HepG2 (cell line): ENCODE measurements at regions not wholly inside any gene's neighbourhood (a gene's known extent, or its start where the extent isn't known, plus 50 kb on each side); places are given as distances from the start of the nearest gene placed in this dataset.
A peak's percentile ranks its signal among the peaks of the same experiment; 100 is the strongest.

Experiments
- ATAC-seq: fragments of 200-7000 bp; cut with Tn5 transposase; 3 replicates; pipeline ENCODE4 v1.9.1; 2020; ENCODE audit warnings: mild to moderate bottlenecking, moderate library complexity
- BruUV-seq: library from RNA; stranded (reverse); fragments of 400-500 nt; replicated peaks from 2 replicates; lab custom pipeline; 2021; lab: Mats Ljungman, UMichigan
- CTCF ChIA-PET: fragments of 300-600 bp; formaldehyde crosslinking; extraction: SDS; loops from one replicate; lab custom pipeline; 2021; ENCODE audit warnings: low total read pairs, inconsistent platforms, low intra/inter-chr PET ratio; lab: Yijun Ruan, JAX
- POLR2A ChIA-PET: fragments of 350-600 bp; sonication (Branson Sonifier 250); formaldehyde crosslinking; loops from one replicate; lab custom pipeline; 2020; ENCODE audit warnings: antibody characterized with exemption, inconsistent platforms; lab: Yijun Ruan, JAX
- DNase-seq: peaks from one replicate; pipeline ENCODE4 v3.0.0-alpha.2; 2015; ENCODE audit warnings: low spot score
- FAIRE-seq: peaks from 3 replicates; lab custom pipeline; 2011; peaks lifted over from hg19 to GRCh38; lab: Jason Lieb, UNC
- H2AFZ ChIP-seq: one replicate; pipeline ENCODE4 v1.6.1; 2011; ENCODE audit warnings: low read length, inconsistent platforms
- H3K27ac ChIP-seq: fragments of 300-600 bp; 3 replicates; pipeline ENCODE4 v1.8.0; 2011; ENCODE audit warnings: mixed run types, mild to moderate bottlenecking, mixed read lengths, low read length, inconsistent platforms; ENCODE audit not compliant: insufficient read depth; ENCODE audit errors: extremely low read length
- H3K27me3 ChIP-seq, 2 experiments: fragments of 200-600 bp in 1 of 2; 2 replicates in 1 of 2; 3 replicates in 1 of 2; pipeline versions ENCODE4 v1.6.0 to v1.8.0; 2011; ENCODE audit warnings: low read length in 2 of 2, mild to moderate bottlenecking in 2 of 2, moderate library complexity in 2 of 2, inconsistent platforms in 1 of 2; ENCODE audit not compliant: insufficient read depth in 2 of 2, control insufficient read depth in 1 of 2
- H3K36me3 ChIP-seq, 2 experiments: fragments of 200-600 bp in 1 of 2; replicated peaks in 1 of 2; 2 replicates in 1 of 2; 3 replicates in 1 of 2; pipeline versions ENCODE4 v1.5.1 to v1.8.0; 2011; ENCODE audit warnings: low read length in 2 of 2, inconsistent platforms in 1 of 2; ENCODE audit not compliant: insufficient read depth in 2 of 2, control insufficient read depth in 1 of 2
- H3K4me1 ChIP-seq: 2 replicates; pipeline ENCODE4 v1.5.1; 2012; ENCODE audit warnings: low read length, inconsistent platforms; ENCODE audit not compliant: insufficient read depth
- H3K4me2 ChIP-seq: 2 replicates; pipeline ENCODE4 v1.6.0; 2011; ENCODE audit warnings: low read depth, low read length, inconsistent platforms
- H3K4me3 ChIP-seq, 3 experiments: fragments of 200-600 bp in 1 of 3; sonication (generic), shearing (Covaris generic) in 1 of 3; replicated peaks in 1 of 3; 2 replicates each; pipeline ENCODE4 v1.5.1; 2011 to 2016; ENCODE audit warnings: low read length in 3 of 3, inconsistent platforms in 2 of 3, low read depth in 2 of 3, mild to moderate bottlenecking in 2 of 3, control low read depth in 1 of 3, mixed read lengths in 1 of 3; ENCODE audit not compliant: insufficient read depth in 1 of 3
- H3K79me2 ChIP-seq: one replicate; pipeline ENCODE4 v1.6.1; 2011; ENCODE audit warnings: low read length, inconsistent platforms; ENCODE audit not compliant: insufficient read depth
- H3K9ac ChIP-seq: 2 replicates; pipeline ENCODE4 v1.6.0; 2011; ENCODE audit warnings: mild to moderate bottlenecking, low read depth, low read length, inconsistent platforms; ENCODE audit not compliant: insufficient read depth
- H3K9me3 ChIP-seq: 2 replicates; pipeline ENCODE4 v1.5.1; 2012; ENCODE audit warnings: mild to moderate bottlenecking, low read length
- H4K20me1 ChIP-seq: 2 replicates; pipeline ENCODE4 v1.6.0; 2011; ENCODE audit warnings: inconsistent platforms, mild to moderate bottlenecking, low read length, moderate library complexity; ENCODE audit not compliant: insufficient read depth
- ATF1 ChIP-seq: IDR thresholded peaks from 2 replicates; pipeline ENCODE4 v1.6.1; 2016; ENCODE audit warnings: mild to moderate bottlenecking, control low read depth
- PBX3 ChIP-seq: sonication (generic); formaldehyde crosslinking; IDR thresholded peaks from 2 replicates; pipeline ENCODE4 v1.8.1; 2023; ENCODE audit warnings: missing genetic modification reagents, inconsistent platforms, borderline replicate concordance
- WGBS: methylation state at CpG from one replicate; pipeline ENCODE4 v1.1.6; 2017; ENCODE audit warnings: low lambda C conversion rate; 5-methylcytosine and 5-hydroxymethylcytosine counted together
- in situ Hi-C: cut with HindIII; loops from 2 replicates; pipeline ENCODE4 v1.10.0; 2017; ENCODE audit warnings: low pct_unique_long_range_greater_than_20kb; ENCODE audit not compliant: extremely low pct_ligation_motif_present
- intact Hi-C: fragments of 100-400 bp; cut with micrococcal nuclease; formaldehyde crosslinking; loops from one replicate; pipeline ENCODE4 v1.10.0; 2022; ENCODE audit not compliant: unreplicated experiment
- TF ChIP-seq, protein P1 (sequence below): IDR thresholded peaks from 2 replicates; pipeline ENCODE4 v1.6.1; 2016; ENCODE audit warnings: missing biosample characterization, missing genetic modification reagents, low read depth
- TF ChIP-seq, protein P2 (sequence below): fragments of 450-650 bp; IDR thresholded peaks from 2 replicates; pipeline ENCODE4 v1.6.1; 2017; ENCODE audit warnings: mild to moderate bottlenecking

GRCh38 chr5:174910245-174910737, 185.9 kb downstream of the MSX2 start (continued):
- no peak for TF ChIP-seq PBX3 (CRISPR knock-in tag)
- no peak for TF ChIP-seq ATF1 (CRISPR knock-in tag)
- TF ChIP-seq, protein P1, sequence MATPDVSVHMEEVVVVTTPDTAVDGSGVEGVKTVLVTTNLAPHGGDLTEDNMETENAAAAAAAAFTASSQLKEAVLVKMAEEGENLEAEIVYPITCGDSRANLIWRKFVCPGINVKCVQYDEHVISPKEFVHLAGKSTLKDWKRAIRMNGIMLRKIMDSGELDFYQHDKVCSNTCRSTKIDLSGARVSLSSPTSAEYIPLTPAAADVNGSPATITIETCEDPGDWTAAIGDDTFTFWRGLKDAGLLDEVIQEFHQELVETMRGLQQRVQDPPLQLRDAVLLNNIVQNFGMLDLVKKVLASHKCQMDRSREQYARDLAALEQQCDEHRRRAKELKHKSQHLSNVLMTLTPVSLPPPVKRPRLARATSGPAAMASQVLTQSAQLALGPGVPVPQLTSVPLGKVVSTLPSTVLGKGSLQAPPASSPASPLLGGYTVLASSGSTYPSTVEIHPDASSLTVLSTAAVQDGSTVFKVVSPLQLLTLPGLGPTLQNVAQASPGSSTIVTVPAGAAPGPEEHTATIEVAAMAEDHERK = no peak

- FAIRE-seq (no peak), ATAC-seq (peak; percentile 68), DNase-seq (no peak)
- intact Hi-C loops = no loop called here
- H3K27ac ChIP-seq = no peak overlapping the region
- 18% methylated on average over 1 of the region's 1 CpG for WGBS
- H3K4me3 ChIP-seq = no peak overlapping the region
- H2AFZ ChIP-seq = no peak overlapping the region
- H3K27me3 ChIP-seq = no peaks in the 10 kb centered on the region; a peak in 1 of 5 replicates
- CTCF ChIA-PET = no interaction called here
- in situ Hi-C loops = no loop called here
- H3K4me1 ChIP-seq = no peaks in the 10 kb centered on the region
- BruUV-seq = no TSS peak
- no peaks in the 10 kb centered on the region for H4K20me1 ChIP-seq
- no peak overlapping the region for H3K4me2 ChIP-seq
- H3K9ac ChIP-seq = no peak overlapping the region
- TF ChIP-seq, protein P2, sequence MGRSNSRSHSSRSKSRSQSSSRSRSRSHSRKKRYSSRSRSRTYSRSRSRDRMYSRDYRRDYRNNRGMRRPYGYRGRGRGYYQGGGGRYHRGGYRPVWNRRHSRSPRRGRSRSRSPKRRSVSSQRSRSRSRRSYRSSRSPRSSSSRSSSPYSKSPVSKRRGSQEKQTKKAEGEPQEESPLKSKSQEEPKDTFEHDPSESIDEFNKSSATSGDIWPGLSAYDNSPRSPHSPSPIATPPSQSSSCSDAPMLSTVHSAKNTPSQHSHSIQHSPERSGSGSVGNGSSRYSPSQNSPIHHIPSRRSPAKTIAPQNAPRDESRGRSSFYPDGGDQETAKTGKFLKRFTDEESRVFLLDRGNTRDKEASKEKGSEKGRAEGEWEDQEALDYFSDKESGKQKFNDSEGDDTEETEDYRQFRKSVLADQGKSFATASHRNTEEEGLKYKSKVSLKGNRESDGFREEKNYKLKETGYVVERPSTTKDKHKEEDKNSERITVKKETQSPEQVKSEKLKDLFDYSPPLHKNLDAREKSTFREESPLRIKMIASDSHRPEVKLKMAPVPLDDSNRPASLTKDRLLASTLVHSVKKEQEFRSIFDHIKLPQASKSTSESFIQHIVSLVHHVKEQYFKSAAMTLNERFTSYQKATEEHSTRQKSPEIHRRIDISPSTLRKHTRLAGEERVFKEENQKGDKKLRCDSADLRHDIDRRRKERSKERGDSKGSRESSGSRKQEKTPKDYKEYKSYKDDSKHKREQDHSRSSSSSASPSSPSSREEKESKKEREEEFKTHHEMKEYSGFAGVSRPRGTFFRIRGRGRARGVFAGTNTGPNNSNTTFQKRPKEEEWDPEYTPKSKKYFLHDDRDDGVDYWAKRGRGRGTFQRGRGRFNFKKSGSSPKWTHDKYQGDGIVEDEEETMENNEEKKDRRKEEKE = no peak
- no peaks in the 10 kb centered on the region for H3K36me3 ChIP-seq
- H3K9me3 ChIP-seq = no peaks in the 10 kb centered on the region
- no peaks in the 10 kb centered on the region for H3K79me2 ChIP-seq
- POLR2A ChIA-PET = no interaction called here
Measured at GRCh38 chr5:174903172-174903732, 178.9 kb downstream of the MSX2 start.
